ENCODE measurements at regions not wholly inside any gene's neighbourhood (a gene's known extent, or its start where the extent isn't known, plus 50 kb on each side); places are given as distances from the start of the nearest gene placed in this dataset.

DNA sequence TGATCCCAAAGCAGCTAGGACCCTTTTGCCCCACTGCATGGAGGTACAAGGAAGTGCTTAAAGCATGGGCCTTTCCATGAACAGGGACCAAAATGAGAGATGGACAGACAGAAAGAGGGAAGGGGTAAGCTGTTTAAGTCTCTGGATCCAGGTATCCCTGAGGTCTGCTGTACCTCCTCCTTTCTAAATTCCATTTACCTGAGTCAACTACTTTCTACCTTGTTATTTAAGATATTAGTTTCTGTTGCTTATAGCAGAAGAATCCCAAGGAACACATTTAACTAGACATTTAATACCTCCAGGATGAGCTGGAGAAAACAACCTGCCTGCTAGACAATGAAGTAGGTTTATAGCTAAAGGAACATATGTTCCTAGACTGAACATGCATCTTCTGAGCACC is 157.6 kb upstream of the TMCC3 start:
- TF ChIP-seq, protein P1, sequence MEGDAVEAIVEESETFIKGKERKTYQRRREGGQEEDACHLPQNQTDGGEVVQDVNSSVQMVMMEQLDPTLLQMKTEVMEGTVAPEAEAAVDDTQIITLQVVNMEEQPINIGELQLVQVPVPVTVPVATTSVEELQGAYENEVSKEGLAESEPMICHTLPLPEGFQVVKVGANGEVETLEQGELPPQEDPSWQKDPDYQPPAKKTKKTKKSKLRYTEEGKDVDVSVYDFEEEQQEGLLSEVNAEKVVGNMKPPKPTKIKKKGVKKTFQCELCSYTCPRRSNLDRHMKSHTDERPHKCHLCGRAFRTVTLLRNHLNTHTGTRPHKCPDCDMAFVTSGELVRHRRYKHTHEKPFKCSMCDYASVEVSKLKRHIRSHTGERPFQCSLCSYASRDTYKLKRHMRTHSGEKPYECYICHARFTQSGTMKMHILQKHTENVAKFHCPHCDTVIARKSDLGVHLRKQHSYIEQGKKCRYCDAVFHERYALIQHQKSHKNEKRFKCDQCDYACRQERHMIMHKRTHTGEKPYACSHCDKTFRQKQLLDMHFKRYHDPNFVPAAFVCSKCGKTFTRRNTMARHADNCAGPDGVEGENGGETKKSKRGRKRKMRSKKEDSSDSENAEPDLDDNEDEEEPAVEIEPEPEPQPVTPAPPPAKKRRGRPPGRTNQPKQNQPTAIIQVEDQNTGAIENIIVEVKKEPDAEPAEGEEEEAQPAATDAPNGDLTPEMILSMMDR (IDR thresholded peaks at IDR 0.05; ENCODE audit: poor library complexity, severe bottlenecking) = no peak
- Histone ChIP-seq H3K9me3 (ENCODE audit: severe bottlenecking) (peaks cover 3% of the 10 kb centered on the region), H3K27ac (ENCODE audit: poor library complexity, severe bottlenecking) (no peak overlapping the region)

DNA sequence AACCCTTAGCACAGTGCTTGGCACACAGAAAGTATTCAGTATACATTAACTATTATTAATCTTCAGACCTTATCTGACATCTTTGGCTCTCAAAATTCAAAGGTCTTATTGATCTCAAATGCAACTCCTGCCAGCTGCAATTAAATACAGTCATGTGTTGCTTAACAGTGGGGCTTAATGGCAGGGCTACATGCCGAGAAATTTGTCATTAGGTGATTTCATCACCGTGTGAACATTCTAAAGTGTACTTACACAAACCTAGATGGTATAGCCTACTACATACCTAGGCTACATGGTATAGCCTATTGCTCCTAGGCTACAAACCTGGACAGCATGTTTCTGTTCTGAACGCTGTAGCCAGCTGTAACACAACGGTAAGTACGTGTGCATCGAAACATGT is 156.3 kb upstream of the TMCC3 start:
- Histone ChIP-seq H3K27me3 (ENCODE audit: insufficient read depth, poor library complexity, severe bottlenecking) (no peaks in the 10 kb centered on the region), H3K36me3 (ENCODE audit: low read depth) (no peaks in the 10 kb centered on the region), H3K4me3 (ENCODE audit: severe bottlenecking) (no peak overlapping the region), H3K9me3 (ENCODE audit: severe bottlenecking) (no peaks in the 10 kb centered on the region), H3K27ac (ENCODE audit: poor library complexity, severe bottlenecking) (no peak overlapping the region), H3K4me1 (ENCODE audit: insufficient read depth, poor library complexity, severe bottlenecking) (peaks cover 5% of the 10 kb centered on the region)
- no peak for ATAC-seq (ENCODE audit: low read depth)
- DNase-seq (ENCODE audit: low spot score) = no peak
- TF ChIP-seq, protein P1 (IDR thresholded peaks at IDR 0.05; ENCODE audit: poor library complexity, severe bottlenecking) = no peak

More for the DNA sequence above, 157.6 kb upstream of the TMCC3 start:
- Histone ChIP-seq H3K36me3 (ENCODE audit: low read depth) (no peaks in the 10 kb centered on the region), H3K4me1 (ENCODE audit: insufficient read depth, poor library complexity, severe bottlenecking) (peaks cover 5% of the 10 kb centered on the region), H3K4me3 (ENCODE audit: severe bottlenecking) (no peak overlapping the region), H3K27me3 (ENCODE audit: insufficient read depth, poor library complexity, severe bottlenecking) (no peaks in the 10 kb centered on the region)
- no peak; the same call in 2 of the 3 replicates for ATAC-seq (ENCODE audit: low read depth)
- no peak for DNase-seq (ENCODE audit: low spot score)

DNA sequence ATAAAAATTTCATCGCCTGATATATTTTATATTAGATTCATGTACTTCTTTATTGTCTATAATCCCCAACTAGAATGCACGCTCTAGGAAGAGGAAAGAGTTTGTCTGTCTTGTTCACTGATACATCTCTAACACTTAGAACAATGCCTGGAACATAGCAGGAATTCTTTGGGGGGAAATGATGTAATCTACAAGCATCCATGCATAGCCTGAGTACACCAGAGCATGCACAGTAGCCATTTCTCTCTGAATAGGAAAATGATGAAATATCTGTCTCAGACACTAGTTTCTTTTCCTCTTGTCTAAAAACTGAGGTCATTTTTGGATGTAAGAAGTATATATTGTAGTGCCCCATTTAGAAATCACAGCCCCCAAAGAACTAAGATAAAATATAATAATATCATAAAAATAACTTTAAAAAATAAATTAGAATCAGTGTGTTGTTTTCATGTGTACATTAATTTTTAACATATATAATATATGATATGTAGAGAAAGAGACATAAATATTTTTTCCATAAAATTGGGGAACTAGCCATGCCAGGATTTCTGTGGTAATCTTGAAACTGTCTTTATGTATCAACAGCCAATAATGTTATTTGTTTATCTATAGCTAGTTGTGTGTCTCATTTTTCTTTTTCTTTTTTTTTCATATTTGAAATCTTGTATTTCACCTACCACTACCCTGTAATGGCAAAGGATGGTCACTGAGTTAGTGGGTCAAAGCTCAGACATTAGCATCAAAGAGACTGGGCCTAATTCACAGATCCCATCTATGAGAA is 155.6 kb upstream of the TMCC3 start:
- H3K4me1 ChIP-seq (ENCODE audit: insufficient read depth, poor library complexity, severe bottlenecking) = peaks cover 5% of the 10 kb centered on the region
- DNase-seq (ENCODE audit: low spot score) (no peak), ATAC-seq (ENCODE audit: low read depth) (peak; percentile 79)
- no peaks in the 10 kb centered on the region for H3K36me3 ChIP-seq (ENCODE audit: low read depth)
- H3K9me3 ChIP-seq (ENCODE audit: severe bottlenecking) = no peaks in the 10 kb centered on the region
- H3K27me3 ChIP-seq (ENCODE audit: insufficient read depth, poor library complexity, severe bottlenecking) = no peaks in the 10 kb centered on the region
- no peak overlapping the region for H3K27ac ChIP-seq (ENCODE audit: poor library complexity, severe bottlenecking)
- no peak overlapping the region for H3K4me3 ChIP-seq (ENCODE audit: severe bottlenecking)
- TF ChIP-seq, protein P1 (IDR thresholded peaks at IDR 0.05; ENCODE audit: poor library complexity, severe bottlenecking) = no peak

DNA sequence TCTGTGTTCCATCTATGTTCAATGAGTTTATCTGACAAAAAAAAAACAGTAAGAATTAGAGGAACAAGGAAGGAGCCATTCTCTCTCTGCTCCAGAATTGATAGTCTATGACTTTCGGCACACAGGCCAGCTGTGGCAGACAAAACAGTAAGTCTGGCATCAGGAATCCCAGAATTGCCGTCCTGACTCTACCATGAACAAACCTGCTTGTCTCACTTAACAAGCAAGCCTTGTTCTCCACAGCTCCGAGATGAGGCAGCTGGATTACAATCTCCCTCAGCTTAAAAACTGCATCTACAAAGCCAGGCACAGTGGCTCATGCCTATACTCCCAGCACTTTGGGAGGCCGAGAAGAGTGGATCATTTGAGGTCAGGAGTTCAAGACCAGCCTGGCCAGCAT is 153.6 kb upstream of the TMCC3 start:
- no peak for ATAC-seq (ENCODE audit: low read depth)

More for the DNA sequence above, 153.6 kb upstream of the TMCC3 start:
- no peaks in the 10 kb centered on the region for H3K36me3 ChIP-seq (ENCODE audit: low read depth)
- no peaks in the 10 kb centered on the region for H3K9me3 ChIP-seq (ENCODE audit: severe bottlenecking)
- no peaks in the 10 kb centered on the region for H3K27me3 ChIP-seq (ENCODE audit: insufficient read depth, poor library complexity, severe bottlenecking)
- no peak for DNase-seq (ENCODE audit: low spot score)
- H3K27ac ChIP-seq (ENCODE audit: poor library complexity, severe bottlenecking) = no peak overlapping the region
- no peak overlapping the region for H3K4me3 ChIP-seq (ENCODE audit: severe bottlenecking)
- TF ChIP-seq, protein P1 (IDR thresholded peaks at IDR 0.05; ENCODE audit: poor library complexity, severe bottlenecking) = no peak
- peaks cover 5% of the 10 kb centered on the region for H3K4me1 ChIP-seq (ENCODE audit: insufficient read depth, poor library complexity, severe bottlenecking)

Data from RWPE2 (cell line).